SK-N-SH treated with all-trans-retinoic acid at 6 μM for 48 hours (cell line): ENCODE measurements at regions not wholly inside any gene's neighbourhood (a gene's known extent, or its start where the extent isn't known, plus 50 kb on each side); places are given as distances from the start of the nearest gene placed in this dataset.

Source experiments
- ESRRG ChIP-seq: fragments of 250-450 bp; sonication (Bioruptor Pico); IDR thresholded peaks from 2 replicates; pipeline ENCODE4 v1.6.1; 2021; ENCODE audit warnings: mild to moderate bottlenecking
- ZFP30 ChIP-seq: fragments of 450-650 bp; formaldehyde crosslinking; IDR thresholded peaks from 2 replicates; pipeline ENCODE4 v1.5.0; 2022; ENCODE audit warnings: mild to moderate bottlenecking, moderate library complexity
- ZNF565 ChIP-seq: fragments of 450-650 bp; formaldehyde crosslinking; conservative IDR thresholded peaks from 2 replicates; pipeline ENCODE4 v1.5.0; 2020; ENCODE audit warnings: low read depth, mild to moderate bottlenecking, moderate library complexity
- ZNF70 ChIP-seq: fragments of 450-650 bp; formaldehyde crosslinking; IDR thresholded peaks from 2 replicates; pipeline ENCODE4 v1.5.0; 2020; ENCODE audit warnings: mild to moderate bottlenecking, moderate library complexity

DNA sequence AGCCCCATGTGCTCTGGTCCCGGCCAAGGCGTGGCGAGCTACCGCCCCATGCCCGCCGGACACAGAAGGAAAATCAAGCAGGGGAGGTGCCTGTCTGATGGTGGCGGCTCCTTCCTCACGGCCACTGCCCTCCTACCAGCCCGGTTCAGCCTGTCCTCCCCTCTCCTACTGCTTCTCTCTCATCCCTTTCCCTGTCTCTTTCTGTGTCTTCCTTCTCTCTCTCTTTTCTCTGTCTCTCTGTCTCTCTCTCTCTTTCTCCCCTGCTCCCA lies 279.1 kb downstream of the ASMT start:
- no peak for TF ChIP-seq ESRRG (CRISPR knock-in tag)
- no peak for TF ChIP-seq ZNF70 (CRISPR knock-in tag)
- TF ChIP-seq ZFP30 = no peak
- no peak for TF ChIP-seq ZNF565 (CRISPR knock-in tag)
